GM19099 (cell line): ENCODE measurements at regions not wholly inside any gene's neighbourhood (a gene's known extent, or its start where the extent isn't known, plus 50 kb on each side); places are given as distances from the start of the nearest gene placed in this dataset.

Source experiments
- POLR2A ChIP-seq: IDR thresholded peaks from 3 replicates; pipeline ENCODE4 v1.6.1; 2011; ENCODE audit warnings: low read depth; ENCODE audit not compliant: insufficient read length; ENCODE audit errors: extremely low read depth

DNA sequence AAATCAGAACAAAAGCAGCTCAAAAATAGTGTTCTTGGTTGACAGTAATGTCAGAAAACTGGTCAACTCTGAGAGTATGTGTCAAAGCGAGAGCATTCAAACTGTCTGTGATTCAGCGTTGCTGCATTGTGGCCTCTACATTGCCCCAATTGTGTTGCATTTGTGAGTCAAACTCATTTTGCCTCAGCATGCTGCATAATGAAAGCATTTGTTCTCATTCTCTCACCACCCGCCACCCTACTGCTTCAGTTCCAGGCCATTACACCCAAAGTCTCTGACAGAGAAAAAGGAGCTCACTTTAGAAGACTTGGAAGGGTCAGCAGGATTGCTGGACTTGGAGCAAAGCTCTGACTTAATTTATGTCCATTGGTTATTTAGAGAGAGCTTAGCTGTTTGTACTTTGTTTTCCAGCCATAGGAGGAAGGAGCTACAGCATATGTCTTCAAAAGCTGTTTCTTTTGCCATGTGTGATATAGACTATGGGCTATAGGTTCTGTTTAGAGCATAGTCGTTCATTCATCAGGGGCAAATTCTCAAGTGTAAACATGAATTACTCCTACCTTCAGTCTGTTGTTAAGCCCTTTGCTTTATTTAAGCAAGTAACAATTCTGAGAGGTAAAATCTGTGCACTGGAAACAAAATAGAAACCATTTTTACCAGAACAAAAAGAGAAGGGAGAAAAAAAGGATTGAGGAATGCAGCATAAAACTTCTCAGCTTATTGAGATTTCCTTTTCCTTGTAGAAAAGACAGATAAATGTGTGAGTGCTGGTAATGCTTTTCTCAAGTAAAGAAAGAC is 153.4 kb upstream of the ANK2 start:
- no peak for TF ChIP-seq POLR2A

DNA sequence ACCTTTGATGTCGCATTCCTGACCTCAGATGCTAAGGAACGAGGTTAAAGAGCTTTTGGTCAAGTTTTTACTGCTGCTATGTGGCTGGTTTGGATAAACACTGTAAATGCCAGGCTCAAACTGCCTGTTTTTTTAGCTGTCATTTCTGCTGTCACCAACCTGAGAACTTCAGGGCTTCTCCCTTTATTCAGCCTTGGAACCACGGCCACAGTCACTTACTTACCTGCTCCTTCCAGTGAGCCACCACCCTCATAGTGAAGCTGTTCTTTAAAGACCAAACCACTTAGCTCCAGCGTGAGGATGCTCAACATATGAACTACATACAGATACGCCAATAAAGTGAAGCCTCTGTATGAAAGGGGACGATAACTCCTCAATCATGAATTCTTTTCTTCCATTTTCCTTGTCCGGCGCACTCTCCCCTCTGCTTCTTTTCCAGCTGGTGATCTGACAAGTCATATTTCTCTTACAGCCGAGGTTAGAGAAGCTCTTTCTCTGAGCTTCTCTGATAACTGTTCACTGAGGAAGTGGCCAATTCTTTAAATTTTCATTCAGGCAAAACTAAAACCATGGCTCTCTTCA is 152.8 kb upstream of the ANK2 start:
- no peak for TF ChIP-seq POLR2A

DNA sequence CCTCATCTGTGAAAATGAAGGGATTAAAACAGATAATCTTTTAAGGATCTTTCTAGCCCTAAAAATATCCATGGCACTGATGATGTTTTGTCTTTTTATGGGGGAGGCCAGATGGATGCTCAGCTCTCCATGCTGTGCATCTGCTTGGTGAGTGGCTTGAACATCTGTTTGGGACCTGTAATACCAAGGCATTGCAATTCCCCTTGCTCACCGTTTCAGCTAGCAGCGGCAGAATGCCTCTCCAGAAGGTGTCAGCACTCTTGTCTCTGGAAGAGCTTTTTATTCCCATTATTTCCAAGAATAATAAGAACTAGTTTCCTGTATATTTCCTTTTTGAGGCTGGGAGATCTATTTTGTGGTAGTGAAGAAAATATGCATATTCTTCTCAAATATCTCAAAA is 151.9 kb upstream of the ANK2 start:
- TF ChIP-seq POLR2A: no peak

DNA sequence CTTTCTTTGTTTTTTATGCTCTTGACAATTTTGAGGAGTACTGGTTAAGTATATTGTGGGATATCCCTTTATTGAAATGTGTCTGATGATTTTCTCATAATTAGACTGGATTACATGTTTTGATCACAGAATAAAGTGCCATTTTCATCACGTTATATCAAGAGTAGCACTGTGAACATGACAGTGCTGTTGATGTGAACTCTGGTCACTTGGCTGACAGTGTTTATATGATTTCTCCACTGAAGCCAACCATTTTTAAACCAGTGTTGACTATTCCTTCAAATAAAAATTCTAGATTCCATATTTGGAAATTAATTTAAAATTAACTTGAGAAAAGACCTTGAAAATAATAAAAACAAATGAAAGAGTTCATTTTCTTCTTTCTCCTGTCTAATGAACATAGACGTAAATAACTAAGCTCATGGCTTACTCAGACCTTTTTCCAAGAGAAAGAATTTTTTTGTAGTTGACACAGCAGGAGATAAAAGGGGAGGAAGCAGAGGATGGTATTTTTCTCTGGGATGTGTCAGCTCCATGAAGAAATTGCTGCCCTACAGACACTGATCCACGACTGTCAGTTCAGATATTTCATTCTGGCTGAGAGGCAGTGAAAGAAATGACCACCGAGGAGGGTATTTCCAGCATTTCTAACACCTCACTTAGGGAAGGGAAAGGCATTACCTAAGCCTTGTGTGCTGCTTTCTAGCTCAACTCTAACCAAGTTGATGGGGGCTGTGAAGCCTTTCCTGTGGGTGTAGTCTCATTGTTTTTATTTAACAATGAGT is 150.9 kb upstream of the ANK2 start:
- TF ChIP-seq POLR2A: no peak

DNA sequence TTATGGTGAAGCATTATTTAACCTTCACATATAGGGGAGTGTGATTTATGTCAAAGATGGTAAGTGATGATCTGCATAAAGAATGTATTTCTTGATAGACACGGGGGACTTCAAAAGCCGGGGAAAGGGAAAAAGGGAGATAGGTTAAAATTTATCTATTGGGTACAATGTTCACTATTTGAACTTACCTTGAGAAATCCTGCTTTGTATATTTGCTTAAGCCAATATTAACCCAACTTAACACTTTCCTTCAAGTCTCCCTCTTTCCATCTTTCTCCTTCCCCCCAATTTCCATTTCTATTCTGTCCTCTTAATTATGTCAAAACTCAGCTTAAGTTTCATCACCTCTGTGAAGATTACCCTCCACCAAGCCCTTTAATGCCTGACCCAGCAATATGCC is 149.0 kb upstream of the ANK2 start:
- no peak for TF ChIP-seq POLR2A

DNA sequence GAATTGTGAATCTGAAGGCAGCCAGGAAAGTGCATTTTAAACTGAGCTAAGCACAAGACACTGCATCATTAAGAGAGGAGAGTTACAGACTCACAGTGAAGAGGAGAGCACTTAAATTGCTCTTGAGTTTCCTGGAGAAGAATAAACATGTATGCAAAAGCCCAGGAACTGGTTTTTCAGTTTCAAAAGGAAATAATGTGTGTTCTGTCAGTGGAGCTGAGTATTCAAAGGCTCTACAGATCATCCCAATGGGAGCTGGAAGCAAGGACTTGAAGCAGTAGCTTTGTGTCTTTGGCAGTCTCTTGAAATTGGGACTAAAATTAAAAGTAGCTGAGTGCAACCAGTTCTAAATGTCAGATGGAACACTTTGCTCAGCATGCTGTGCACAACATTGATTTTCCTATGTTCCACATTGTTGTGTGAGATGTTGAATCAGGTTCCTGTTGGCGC is 147.5 kb upstream of the ANK2 start:
- no peak for TF ChIP-seq POLR2A

DNA sequence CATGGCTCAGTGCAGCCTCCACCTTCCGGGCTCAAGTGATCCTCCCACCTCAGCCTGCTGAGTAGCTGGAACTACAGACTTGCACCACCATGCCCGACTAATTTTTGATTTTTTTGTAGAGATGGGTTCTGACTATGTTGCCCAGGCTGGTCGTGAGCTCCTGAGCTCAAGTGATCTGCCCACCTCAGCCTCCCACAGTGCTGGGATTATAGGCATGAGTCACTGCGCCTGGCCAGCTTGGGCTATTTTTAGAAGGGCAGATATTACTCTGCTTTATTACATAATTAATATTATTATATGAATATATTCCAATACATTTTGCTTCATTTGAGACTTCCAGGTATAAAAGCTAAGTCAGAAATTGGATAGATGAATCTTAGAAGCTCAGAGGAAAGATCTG is 143.7 kb upstream of the ANK2 start:
- TF ChIP-seq POLR2A: no peak

DNA sequence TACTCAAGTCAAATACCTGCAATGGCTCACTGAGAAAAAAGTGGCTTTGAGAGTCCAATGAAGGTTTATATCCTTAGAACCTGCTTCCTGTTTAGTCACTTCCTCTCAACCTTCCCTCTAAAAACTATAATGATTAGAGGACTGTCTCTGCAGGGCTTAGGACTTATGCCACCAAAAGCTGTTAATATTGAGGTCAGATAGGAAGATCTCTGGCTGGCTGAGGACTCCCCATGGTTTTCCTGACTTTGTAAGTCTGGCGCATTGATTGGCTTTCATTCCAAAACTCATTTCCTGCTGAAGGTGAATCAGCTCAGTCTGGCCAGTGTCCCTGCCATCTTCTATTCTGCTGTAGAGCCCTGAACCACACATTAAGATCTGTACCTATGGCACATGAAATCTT is 140.9 kb upstream of the ANK2 start:
- no peak for TF ChIP-seq POLR2A

DNA sequence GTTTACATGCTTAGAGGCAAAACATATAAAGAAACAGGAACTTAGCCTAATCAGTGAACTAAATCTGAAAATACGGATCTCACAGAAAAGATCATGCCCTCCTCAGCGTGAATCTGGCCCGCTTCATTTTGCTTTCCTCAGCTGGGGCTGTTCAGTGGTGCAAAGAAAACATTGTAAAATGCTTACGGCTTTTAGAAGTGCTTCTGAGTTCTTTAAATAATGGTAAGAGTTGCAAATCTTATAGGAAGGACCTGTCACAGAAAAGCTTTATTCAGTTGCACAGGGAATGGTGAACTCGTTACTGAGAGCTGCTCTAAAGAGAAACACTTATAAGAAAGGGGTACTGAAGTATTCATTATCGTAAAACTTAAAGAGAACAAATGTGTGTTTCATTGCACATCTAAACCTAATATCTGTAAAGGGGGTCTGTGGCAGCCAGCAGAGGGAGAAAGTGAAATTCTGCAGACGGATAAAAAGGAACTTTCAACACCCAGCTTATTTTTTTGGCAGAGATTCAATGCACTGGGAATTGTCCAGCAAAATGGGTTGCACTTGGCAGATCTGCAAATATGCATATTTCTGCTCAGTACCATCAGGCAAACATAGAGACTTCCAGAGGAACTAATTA is 139.2 kb upstream of the ANK2 start:
- TF ChIP-seq POLR2A: no peak

DNA sequence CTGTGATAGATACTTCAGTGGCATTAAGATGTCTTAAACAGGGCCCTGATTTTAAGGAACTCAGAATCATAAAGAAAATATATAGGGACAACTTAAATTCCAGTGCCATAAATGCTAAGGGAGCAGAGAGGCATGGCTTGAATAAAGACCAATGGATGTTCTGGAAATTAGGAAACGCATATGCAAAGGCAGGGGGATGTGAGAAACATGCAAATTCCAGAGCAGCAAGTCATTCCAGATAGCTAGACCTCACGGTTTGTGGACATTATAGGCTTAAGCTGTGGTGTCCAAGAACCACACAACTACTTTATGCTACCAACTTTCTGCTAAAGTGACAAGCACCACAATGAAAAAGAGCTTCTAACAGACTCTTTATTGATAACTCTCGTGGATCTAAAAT is 132.6 kb upstream of the ANK2 start:
- no peak for TF ChIP-seq POLR2A

DNA sequence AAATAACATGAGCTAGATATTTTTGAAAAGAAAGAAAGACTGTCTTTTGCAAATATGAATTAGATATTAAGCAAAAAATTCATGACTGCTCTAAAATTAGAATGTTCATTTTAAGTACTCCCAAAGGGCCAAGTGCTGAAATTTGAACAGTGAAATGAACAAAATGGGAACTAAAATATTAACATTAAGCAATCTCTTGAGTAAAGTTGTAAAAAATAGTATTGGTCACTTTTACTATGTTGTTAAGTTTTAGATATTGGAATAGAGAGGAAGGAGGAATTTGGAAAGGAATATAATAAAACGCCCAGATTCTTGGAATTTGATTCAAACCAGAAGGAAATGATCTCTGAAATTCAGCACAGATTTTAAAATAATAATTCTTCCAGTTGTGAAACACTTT is 125.9 kb upstream of the ANK2 start:
- no peak for TF ChIP-seq POLR2A

DNA sequence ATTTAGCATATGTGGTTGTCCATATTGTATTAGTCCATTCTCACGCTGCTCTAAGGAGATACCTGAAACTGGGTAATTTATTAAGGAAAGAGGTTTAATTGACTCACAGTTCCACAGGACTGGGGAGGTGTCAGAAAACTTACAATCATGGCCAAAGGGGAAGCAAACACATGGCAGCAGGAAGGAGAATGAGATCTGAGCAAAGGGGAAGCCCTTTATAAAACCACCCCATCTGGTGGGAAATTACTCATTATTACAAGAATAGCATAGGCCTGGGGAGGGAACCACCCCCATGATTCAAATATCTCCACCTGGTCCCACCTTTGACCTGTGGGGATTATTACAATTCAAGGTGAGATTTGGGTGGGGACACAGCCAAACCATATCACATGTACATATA is 122.6 kb upstream of the ANK2 start:
- no peak for TF ChIP-seq POLR2A

DNA sequence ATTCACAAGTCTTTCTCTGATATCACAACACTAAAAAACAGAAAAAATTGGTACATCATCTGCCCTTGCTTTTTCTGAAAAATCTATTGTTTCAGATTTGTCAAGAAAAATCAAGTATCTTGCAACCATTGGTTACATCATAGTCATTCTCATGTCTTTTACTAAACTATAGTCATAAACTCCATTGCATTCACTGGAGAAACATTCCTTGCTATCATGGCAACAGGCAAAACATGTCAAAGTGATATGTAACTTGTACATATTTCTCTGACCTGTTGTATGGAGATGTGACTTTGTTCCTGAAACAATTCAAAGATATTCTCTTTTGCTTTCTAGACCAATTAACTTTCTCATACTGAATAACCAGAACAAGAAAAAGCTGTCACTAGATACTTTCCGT is 121.9 kb upstream of the ANK2 start:
- TF ChIP-seq POLR2A: no peak

DNA sequence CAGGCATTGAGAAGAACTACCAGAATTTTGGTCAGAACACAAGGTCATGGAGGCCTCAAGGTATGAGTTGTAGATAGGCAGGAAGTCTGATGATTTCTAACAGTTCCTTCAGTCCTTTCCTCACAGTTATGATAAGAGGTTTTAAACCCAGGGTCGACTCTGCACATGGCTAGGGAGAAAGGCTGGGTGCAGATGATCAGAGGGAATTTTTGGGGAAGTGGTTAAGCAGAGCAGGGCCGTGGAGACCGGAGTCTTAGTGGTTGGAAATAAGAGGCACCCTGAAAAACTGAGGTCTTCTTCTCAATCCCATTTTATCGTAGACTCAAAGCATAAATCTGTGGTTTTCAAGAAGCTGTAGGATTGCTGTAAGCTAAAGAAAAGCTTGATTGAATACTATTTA is 118.5 kb upstream of the ANK2 start:
- no peak for TF ChIP-seq POLR2A

DNA sequence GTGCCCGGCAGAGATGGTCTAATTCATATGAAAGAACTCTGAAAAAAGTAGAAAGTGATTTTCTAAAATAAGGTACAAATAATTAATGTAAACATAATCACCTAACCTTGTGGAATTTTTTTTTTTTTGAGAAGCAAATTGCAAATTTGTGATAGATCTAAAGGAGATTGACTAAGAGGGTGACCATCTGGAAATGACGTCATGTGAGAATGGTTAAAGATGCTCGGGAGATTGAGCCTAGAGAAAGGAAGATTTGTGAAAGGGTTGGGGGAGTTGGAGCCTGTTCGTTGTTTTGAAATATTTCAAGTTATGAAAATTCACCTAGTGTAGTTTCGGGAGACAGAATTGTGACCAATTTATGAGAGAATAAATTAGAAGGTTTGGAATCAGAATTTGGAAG is 115.7 kb upstream of the ANK2 start:
- no peak for TF ChIP-seq POLR2A
